Calu3 (cell line): ENCODE measurements at regions not wholly inside any gene's neighbourhood (a gene's known extent, or its start where the extent isn't known, plus 50 kb on each side); places are given as distances from the start of the nearest gene placed in this dataset.

Source experiments
- BruUV-seq: library from RNA; stranded (reverse); fragments of 400-500 nt; replicated peaks from 2 replicates; lab custom pipeline; 2021; lab: Mats Ljungman, UMichigan
- CTCF ChIA-PET: fragments of 300-600 bp; sonication (Branson Sonifier 250); formaldehyde crosslinking; loops from one replicate; lab custom pipeline; 2022; ENCODE audit warnings: antibody characterized with exemption; lab: Charles Lee
- DNase-seq: peaks from one replicate; pipeline ENCODE4 v3.0.0; 2022
- H3K27ac Mint-ChIP-seq: one replicate; pipeline ENCODE4 v1.8.0; 2022; ENCODE audit warnings: mixed read lengths; ENCODE audit not compliant: unreplicated experiment
- H3K27me3 Mint-ChIP-seq: one replicate; pipeline ENCODE4 v1.8.0; 2022; ENCODE audit warnings: mixed read lengths; ENCODE audit not compliant: unreplicated experiment
- H3K36me3 Mint-ChIP-seq: one replicate; pipeline ENCODE4 v1.8.0; 2022; ENCODE audit warnings: mild to moderate bottlenecking, moderate library complexity, mixed read lengths; ENCODE audit not compliant: insufficient read depth, unreplicated experiment
- H3K4me1 Mint-ChIP-seq: one replicate; pipeline ENCODE4 v1.8.0; 2022; ENCODE audit warnings: mild to moderate bottlenecking, low read depth, mixed read lengths; ENCODE audit not compliant: unreplicated experiment
- H3K4me3 Mint-ChIP-seq: one replicate; pipeline ENCODE4 v1.8.0; 2022; ENCODE audit warnings: mild to moderate bottlenecking, low read depth, moderate library complexity, mixed read lengths; ENCODE audit not compliant: unreplicated experiment
- H3K9me3 Mint-ChIP-seq: one replicate; pipeline ENCODE4 v1.8.0; 2022; ENCODE audit warnings: low read depth, mixed read lengths; ENCODE audit not compliant: unreplicated experiment
- intact Hi-C: fragments of 100-400 bp; cut with micrococcal nuclease; formaldehyde crosslinking; loops from one replicate; pipeline ENCODE4 v1.10.0; 2022; ENCODE audit not compliant: unreplicated experiment
- TF ChIP-seq, protein P1 (sequence below): fragments of 200-600 bp; IDR thresholded peaks from one replicate; pipeline ENCODE4 v1.8.0; 2022; ENCODE audit warnings: antibody characterized with exemption; ENCODE audit not compliant: unreplicated experiment

- TF ChIP-seq, protein P1, sequence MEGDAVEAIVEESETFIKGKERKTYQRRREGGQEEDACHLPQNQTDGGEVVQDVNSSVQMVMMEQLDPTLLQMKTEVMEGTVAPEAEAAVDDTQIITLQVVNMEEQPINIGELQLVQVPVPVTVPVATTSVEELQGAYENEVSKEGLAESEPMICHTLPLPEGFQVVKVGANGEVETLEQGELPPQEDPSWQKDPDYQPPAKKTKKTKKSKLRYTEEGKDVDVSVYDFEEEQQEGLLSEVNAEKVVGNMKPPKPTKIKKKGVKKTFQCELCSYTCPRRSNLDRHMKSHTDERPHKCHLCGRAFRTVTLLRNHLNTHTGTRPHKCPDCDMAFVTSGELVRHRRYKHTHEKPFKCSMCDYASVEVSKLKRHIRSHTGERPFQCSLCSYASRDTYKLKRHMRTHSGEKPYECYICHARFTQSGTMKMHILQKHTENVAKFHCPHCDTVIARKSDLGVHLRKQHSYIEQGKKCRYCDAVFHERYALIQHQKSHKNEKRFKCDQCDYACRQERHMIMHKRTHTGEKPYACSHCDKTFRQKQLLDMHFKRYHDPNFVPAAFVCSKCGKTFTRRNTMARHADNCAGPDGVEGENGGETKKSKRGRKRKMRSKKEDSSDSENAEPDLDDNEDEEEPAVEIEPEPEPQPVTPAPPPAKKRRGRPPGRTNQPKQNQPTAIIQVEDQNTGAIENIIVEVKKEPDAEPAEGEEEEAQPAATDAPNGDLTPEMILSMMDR: no peak
- intact Hi-C loops: no loop called here
- no peak for DNase-seq
- no peak overlapping the region for H3K27ac Mint-ChIP-seq
- no peaks in the 10 kb centered on the region for H3K4me1 Mint-ChIP-seq
- CTCF ChIA-PET: interaction anchor here (0.6 kb wide), 2 partner anchors 60 to 129 kb away, joined by 3 to 4 read pairs; no protein-coding TSS in a partner anchor
- peaks cover 57% of the 10 kb centered on the region for H3K27me3 Mint-ChIP-seq
- H3K9me3 Mint-ChIP-seq: no peaks in the 10 kb centered on the region
- no TSS peak for BruUV-seq
- H3K36me3 Mint-ChIP-seq: no peaks in the 10 kb centered on the region
- no peak overlapping the region for H3K4me3 Mint-ChIP-seq
Observed at GRCh38 chr10:69728335-69728870, 73.3 kb upstream of the COL13A1 start.

GRCh38 chr10:69729326-69730048, 72.2 kb upstream of the COL13A1 start:
- no peak for DNase-seq
- Mint-ChIP-seq H3K9me3 (no peaks in the 10 kb centered on the region), H3K4me1 (no peaks in the 10 kb centered on the region), H3K27me3 (peaks cover 57% of the 10 kb centered on the region), H3K36me3 (no peaks in the 10 kb centered on the region), H3K4me3 (no peak overlapping the region), H3K27ac (no peak overlapping the region)
- CTCF ChIA-PET: interaction anchor here (0.6 kb wide), 1 partner anchor 128 kb away, joined by 3 read pairs; no protein-coding TSS in a partner anchor
- TF ChIP-seq, protein P1: no peak
- no TSS peak for BruUV-seq
- intact Hi-C loops: no loop called here

- TF ChIP-seq, protein P1: no peak
- Mint-ChIP-seq H3K36me3 (no peaks in the 10 kb centered on the region), H3K9me3 (no peaks in the 10 kb centered on the region), H3K4me3 (no peak overlapping the region), H3K27ac (no peak overlapping the region), H3K4me1 (no peaks in the 10 kb centered on the region), H3K27me3 (peaks cover 56% of the 10 kb centered on the region)
- no TSS peak for BruUV-seq
- no peak for DNase-seq
- intact Hi-C loops: no loop called here
- CTCF ChIA-PET: no interaction called here
Observed at GRCh38 chr10:69730251-69731156, 71.2 kb upstream of the COL13A1 start.

DNA sequence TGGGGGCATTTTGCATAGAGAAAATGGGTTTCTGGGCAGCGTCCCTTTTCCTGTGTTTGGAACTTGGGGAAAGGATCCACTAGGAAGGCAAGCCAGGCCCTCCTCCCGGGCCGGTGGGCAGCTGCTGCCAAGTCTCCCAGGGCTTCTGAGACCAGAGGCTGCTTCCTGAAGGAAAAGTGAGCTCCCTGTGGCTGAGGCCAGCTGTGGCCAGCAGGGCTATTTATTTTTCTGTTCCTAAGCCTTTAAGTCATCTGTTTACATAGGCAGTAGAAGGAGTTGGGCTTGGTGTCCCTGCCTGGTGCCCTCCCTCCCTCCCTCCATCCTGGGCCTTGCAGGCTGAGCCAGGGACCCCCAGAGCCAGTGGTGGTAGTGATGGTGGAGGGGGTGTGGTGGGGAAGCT, 70.5 kb upstream of the COL13A1 start:
- Mint-ChIP-seq H3K27me3 (peaks cover 49% of the 10 kb centered on the region), H3K27ac (no peak overlapping the region), H3K36me3 (no peaks in the 10 kb centered on the region), H3K4me3 (no peak overlapping the region), H3K4me1 (no peaks in the 10 kb centered on the region), H3K9me3 (no peaks in the 10 kb centered on the region)
- no peak for DNase-seq
- intact Hi-C loops: no loop called here
- TF ChIP-seq, protein P1: no peak
- CTCF ChIA-PET: interaction anchor here (0.7 kb wide), 1 partner anchor 314 kb away, joined by 3 read pairs; no protein-coding TSS in a partner anchor
- BruUV-seq: no TSS peak
